OCI-LY7 (cell line): ENCODE measurements at regions not wholly inside any gene's neighbourhood (a gene's known extent, or its start where the extent isn't known, plus 50 kb on each side); places are given as distances from the start of the nearest gene placed in this dataset.
"Not testable (repeated sequence)": the region's sequence is repeated elsewhere in the genome, so short reads cannot be mapped to it uniquely, and the experiment has no call there.

Source experiments
- BruUV-seq: library from RNA; stranded (reverse); fragments of 400-500 nt; replicated peaks from 2 replicates; lab custom pipeline; 2021; lab: Mats Ljungman, UMichigan
- CTCF ChIA-PET: fragments of 300-600 bp; sonication (Branson Sonifier 250); formaldehyde crosslinking; loops from one replicate; lab custom pipeline; 2022; ENCODE audit warnings: antibody characterized with exemption; ENCODE audit not compliant: unreplicated experiment; lab: Charles Lee
- POLR2A ChIA-PET: fragments of 300-600 bp; sonication (Branson Sonifier 250); formaldehyde crosslinking; loops from one replicate; lab custom pipeline; 2022; ENCODE audit warnings: antibody characterized with exemption; lab: Charles Lee
- DNase-seq: peaks from one replicate; pipeline ENCODE4 v3.0.0-alpha.2; 2015; ENCODE audit warnings: low spot score
- H2AFZ ChIP-seq: fragments of 200-600 bp; sonication (generic), shearing (Covaris generic); 2 replicates; pipeline ENCODE4 v1.6.1; 2014; ENCODE audit warnings: mild to moderate bottlenecking, antibody characterized with exemption, low read length, moderate library complexity
- H3K27ac ChIP-seq: fragments of 200-600 bp; sonication (generic); 2 replicates; pipeline ENCODE4 v1.5.1; 2014; ENCODE audit warnings: mixed run types, low read depth, mild to moderate bottlenecking, moderate library complexity, low read length, inconsistent platforms; ENCODE audit not compliant: poor library complexity, severe bottlenecking
- H3K36me3 ChIP-seq: fragments of 200-600 bp; sonication (generic); 2 replicates; pipeline ENCODE4 v1.6.1; 2014; ENCODE audit warnings: mild to moderate bottlenecking, antibody characterized with exemption, low read length, moderate library complexity, mixed read lengths; ENCODE audit not compliant: insufficient read depth
- H3K4me1 ChIP-seq: fragments of 200-600 bp; sonication (generic); 2 replicates; pipeline ENCODE4 v1.5.1; 2014; ENCODE audit warnings: mild to moderate bottlenecking, low read length; ENCODE audit not compliant: insufficient read depth, poor library complexity, severe bottlenecking
- H3K4me2 ChIP-seq: fragments of 200-600 bp; sonication (generic); 2 replicates; pipeline ENCODE4 v1.6.1; 2014; ENCODE audit warnings: mild to moderate bottlenecking, low read length
- H3K4me3 ChIP-seq: fragments of 200-600 bp; sonication (generic); 2 replicates; pipeline ENCODE4 v1.5.1; 2014; ENCODE audit warnings: mild to moderate bottlenecking, low read depth, low read length; ENCODE audit not compliant: poor library complexity, severe bottlenecking
- H3K79me2 ChIP-seq: fragments of 200-600 bp; sonication (generic); 2 replicates; pipeline ENCODE4 v1.6.1; 2016; ENCODE audit warnings: low read depth, mild to moderate bottlenecking, low read length, moderate library complexity, mixed read lengths; ENCODE audit not compliant: insufficient read depth
- H3K9me2 ChIP-seq: fragments of 200-600 bp; sonication (generic); 2 replicates; pipeline ENCODE4 v1.6.1; 2016; ENCODE audit warnings: mild to moderate bottlenecking, low read length, mixed read lengths; ENCODE audit not compliant: insufficient read depth
- H3K9me3 ChIP-seq: fragments of 200-600 bp; sonication (generic); 2 replicates; pipeline ENCODE4 v1.6.1; 2014; ENCODE audit warnings: mild to moderate bottlenecking, mixed run types, low read length, mixed read lengths
- H4K20me1 ChIP-seq: fragments of 200-600 bp; sonication (generic); 2 replicates; pipeline ENCODE4 v1.6.1; 2014; ENCODE audit warnings: mild to moderate bottlenecking, antibody characterized with exemption, low read length, moderate library complexity, mixed read lengths; ENCODE audit not compliant: insufficient read depth
- EZH2phosphoT487 ChIP-seq: fragments of 200-600 bp; sonication (generic); IDR thresholded peaks from 2 replicates; pipeline ENCODE4 v1.6.1; 2018; ENCODE audit warnings: low read depth, borderline replicate concordance, mild to moderate bottlenecking, mixed run types, antibody characterized with exemption, low read length, moderate library complexity, mixed read lengths
- intact Hi-C: fragments of 100-400 bp; cut with micrococcal nuclease; formaldehyde crosslinking; loops from one replicate; pipeline ENCODE4 v1.10.0; 2022; ENCODE audit not compliant: unreplicated experiment
- TF ChIP-seq, protein P1 (sequence below): fragments of 200-600 bp; sonication (generic); conservative IDR thresholded peaks from 2 replicates; pipeline ENCODE4 v1.5.1; 2014; ENCODE audit warnings: mild to moderate bottlenecking, antibody characterized with exemption, low read length, moderate library complexity, mixed read lengths

DNA sequence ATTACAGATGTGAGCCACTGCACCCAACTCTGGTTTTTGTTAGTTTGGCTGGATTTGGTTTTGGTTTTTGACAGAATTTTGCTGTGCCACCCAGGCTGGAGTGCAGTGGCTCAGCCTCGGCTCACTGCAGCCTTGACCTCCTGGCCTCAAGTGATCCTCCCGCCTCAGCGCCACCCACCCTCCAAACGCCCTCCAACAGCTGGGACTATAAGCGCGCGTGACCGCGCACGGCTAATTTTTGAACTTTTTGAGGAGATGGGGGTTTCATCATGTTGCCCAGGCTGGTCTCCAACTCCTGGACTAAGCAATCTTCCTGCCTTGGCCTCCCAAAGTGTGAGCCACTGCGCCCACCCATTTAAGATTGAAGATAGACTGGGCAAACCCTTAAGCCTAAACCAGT, 84.4 kb upstream of the RPRML start:
- Histone ChIP-seq H3K9me2 (no peaks in the 10 kb centered on the region), H2AFZ (no peak overlapping the region), H3K27ac (no peak overlapping the region), H3K79me2 (peaks cover 6% of the 10 kb centered on the region; the same call in 1 of the 2 replicates), H3K4me1 (peaks cover 8% of the 10 kb centered on the region), H4K20me1 (no peaks in the 10 kb centered on the region), H3K36me3 (peaks cover 15% of the 10 kb centered on the region), H3K9me3 (0 out of 2 replicates have a peak, but pooled peaks cover 7% of the 10 kb centered on the region), H3K4me2 (no peak overlapping the region), H3K4me3 (no peak overlapping the region)
- ChIA-PET CTCF (no interaction called here), POLR2A (no interaction called here)
- DNase-seq, result no peak
- no TSS peak for BruUV-seq
- intact Hi-C loops, result no loop called here
- TF ChIP-seq, protein P1, sequence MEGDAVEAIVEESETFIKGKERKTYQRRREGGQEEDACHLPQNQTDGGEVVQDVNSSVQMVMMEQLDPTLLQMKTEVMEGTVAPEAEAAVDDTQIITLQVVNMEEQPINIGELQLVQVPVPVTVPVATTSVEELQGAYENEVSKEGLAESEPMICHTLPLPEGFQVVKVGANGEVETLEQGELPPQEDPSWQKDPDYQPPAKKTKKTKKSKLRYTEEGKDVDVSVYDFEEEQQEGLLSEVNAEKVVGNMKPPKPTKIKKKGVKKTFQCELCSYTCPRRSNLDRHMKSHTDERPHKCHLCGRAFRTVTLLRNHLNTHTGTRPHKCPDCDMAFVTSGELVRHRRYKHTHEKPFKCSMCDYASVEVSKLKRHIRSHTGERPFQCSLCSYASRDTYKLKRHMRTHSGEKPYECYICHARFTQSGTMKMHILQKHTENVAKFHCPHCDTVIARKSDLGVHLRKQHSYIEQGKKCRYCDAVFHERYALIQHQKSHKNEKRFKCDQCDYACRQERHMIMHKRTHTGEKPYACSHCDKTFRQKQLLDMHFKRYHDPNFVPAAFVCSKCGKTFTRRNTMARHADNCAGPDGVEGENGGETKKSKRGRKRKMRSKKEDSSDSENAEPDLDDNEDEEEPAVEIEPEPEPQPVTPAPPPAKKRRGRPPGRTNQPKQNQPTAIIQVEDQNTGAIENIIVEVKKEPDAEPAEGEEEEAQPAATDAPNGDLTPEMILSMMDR, result no peak
- TF ChIP-seq EZH2phosphoT487, result no peak

DNA sequence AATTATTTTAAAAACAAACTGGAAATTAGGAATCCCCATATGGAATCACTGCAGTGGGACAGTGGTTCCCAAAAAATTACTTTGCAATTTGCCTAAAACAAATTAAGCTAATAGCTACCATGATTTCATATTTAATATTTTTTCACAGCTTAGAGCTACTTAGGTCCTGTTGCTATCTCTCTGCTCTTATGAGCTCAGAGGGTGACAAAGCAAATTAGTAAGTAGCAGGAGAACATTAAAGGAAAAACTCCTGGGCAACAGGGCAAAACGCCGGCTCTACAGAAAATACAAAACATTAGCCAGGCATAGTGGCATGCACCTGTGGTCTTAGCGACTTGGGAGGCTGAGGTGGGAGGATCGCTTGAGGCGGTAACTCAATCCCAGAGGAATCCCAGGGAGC, 83.8 kb upstream of the RPRML start:
- H3K9me3 ChIP-seq, H3K4me1 ChIP-seq, intact Hi-C loops, CTCF ChIA-PET, H3K4me2 ChIP-seq, H4K20me1 ChIP-seq, H3K9me2 ChIP-seq, POLR2A ChIA-PET, H2AFZ ChIP-seq, H3K79me2 ChIP-seq, H3K4me3 ChIP-seq, H3K27ac ChIP-seq, DNase-seq, BruUV-seq: not testable (repeated sequence)
- H3K36me3 ChIP-seq, result peaks cover 15% of the 10 kb centered on the region

DNA sequence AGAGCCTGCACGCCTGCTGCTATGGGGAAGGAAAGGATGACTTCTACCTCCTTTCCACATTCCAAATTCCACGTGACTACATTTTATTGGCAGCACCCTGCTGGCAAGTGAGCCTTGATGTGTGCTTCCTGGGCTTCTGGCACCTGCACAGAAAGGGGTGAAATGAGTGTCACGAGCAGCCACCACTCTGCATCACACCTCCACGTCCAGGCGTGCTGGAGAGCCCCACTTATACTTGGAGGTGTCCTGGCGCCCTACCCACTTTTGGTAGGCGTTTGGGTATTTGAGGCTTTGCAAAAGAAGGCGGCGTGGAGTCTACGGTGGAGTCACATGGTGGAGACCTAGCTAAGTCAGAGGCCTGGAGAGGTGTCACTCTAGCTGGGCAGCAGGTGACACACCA, 81.0 kb upstream of the RPRML start:
- H3K79me2 ChIP-seq, H3K27ac ChIP-seq, POLR2A ChIA-PET, H3K4me3 ChIP-seq, H2AFZ ChIP-seq, intact Hi-C loops, H3K4me2 ChIP-seq, H3K9me3 ChIP-seq, CTCF ChIA-PET, BruUV-seq, H3K9me2 ChIP-seq, DNase-seq, H4K20me1 ChIP-seq, H3K4me1 ChIP-seq: not testable (repeated sequence)
- H3K36me3 ChIP-seq, result peaks cover 19% of the 10 kb centered on the region

DNA sequence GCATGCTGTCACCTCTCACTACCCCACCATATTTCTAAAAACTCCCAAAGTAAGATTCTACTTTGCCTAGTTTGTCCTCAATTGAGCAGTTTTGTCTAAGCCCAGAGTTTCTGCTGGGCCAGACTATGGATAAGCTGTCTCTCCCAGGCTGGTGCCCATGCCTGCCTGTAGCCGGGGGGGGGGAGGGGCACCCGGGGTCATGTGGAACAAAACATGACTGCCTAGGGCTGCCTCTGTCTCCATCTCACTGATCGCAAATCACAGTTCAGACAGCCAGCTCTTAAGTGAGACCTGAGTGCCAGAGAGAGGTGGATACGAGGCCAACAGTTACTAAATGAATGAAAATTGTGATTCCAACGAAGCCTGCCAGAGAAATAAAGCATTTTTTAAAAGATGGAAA, 78.8 kb upstream of the RPRML start:
- no TSS peak for BruUV-seq
- Histone ChIP-seq H3K36me3 (peaks cover 10% of the 10 kb centered on the region), H4K20me1 (no peaks in the 10 kb centered on the region), H3K4me2 (no peak overlapping the region), H3K4me3 (no peak overlapping the region), H2AFZ (no peak overlapping the region), H3K79me2 (no peaks in the 10 kb centered on the region), H3K4me1 (no peaks in the 10 kb centered on the region), H3K27ac (no peak overlapping the region), H3K9me2 (no peaks in the 10 kb centered on the region), H3K9me3 (no peaks in the 10 kb centered on the region)
- ChIA-PET POLR2A (no interaction called here), CTCF (no interaction called here)
- intact Hi-C loops, result no loop called here
- TF ChIP-seq, protein P1, result no peak
- no peak for TF ChIP-seq EZH2phosphoT487
- DNase-seq, result no peak

- H3K4me1 ChIP-seq, DNase-seq, H3K27ac ChIP-seq, CTCF ChIA-PET, H3K79me2 ChIP-seq, H3K4me3 ChIP-seq, H4K20me1 ChIP-seq, H3K9me2 ChIP-seq, H3K9me3 ChIP-seq, intact Hi-C loops, H3K4me2 ChIP-seq, H2AFZ ChIP-seq, POLR2A ChIA-PET, BruUV-seq: not testable (repeated sequence)
- H3K36me3 ChIP-seq, result peaks cover 10% of the 10 kb centered on the region
Observed at GRCh38 chr17:47057279-47057678, 78.2 kb upstream of the RPRML start.
